Spleen (tissue), 7 donors: ENCODE measurements at regions not wholly inside any gene's neighbourhood (a gene's known extent, or its start where the extent isn't known, plus 50 kb on each side); places are given as distances from the start of the nearest gene placed in this dataset.

Source experiments
- CTCF ChIP-seq, 11 experiments: fragments of 200-600 bp in 7 of 11; fragments of 450-650 bp in 4 of 11; sonication (generic) in 4 of 11; IDR thresholded peaks in 8 of 11; conservative IDR thresholded peaks in 3 of 11; 1 replicate in 7 of 11; 2 replicates in 4 of 11; pipeline versions ENCODE4 v1.4.0 to v1.8.0; 2016 to 2021; ENCODE audit warnings: antibody characterized with exemption in 11 of 11, inconsistent platforms in 4 of 11, mild to moderate bottlenecking in 1 of 11
- POLR2AphosphoS5 ChIP-seq, 3 donors: sonication (generic); formaldehyde crosslinking; IDR thresholded peaks; one replicate each; pipeline ENCODE4 v1.5.1; 2017; ENCODE audit warnings: antibody characterized with exemption in 3 of 3
- donor health status: DM: no; HTN: no; CAD: no; lungs with moderate emphysema.
- donor health status: DM: no; HTN: no; CAD: no.
- donor health status: DM: no; HTN: no; CAD: no.

DNA sequence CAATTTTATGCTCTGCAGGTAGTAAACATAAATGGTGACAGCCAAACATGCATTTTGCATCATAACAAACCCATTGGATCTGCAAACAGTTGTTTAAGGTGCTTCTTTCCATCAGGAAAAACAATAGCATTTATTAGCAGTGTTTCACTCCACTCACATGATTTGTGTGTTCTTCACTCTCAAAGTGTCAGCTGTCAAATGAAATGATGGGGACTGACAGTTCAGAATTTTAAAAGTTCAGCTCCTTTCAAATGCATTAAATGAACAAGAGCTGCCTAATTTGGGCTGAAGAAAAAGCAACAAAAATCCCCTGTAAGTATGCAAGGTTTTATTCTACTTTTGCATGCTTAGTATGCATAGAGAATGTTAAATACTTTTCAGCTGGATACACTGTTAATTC, 145.2 kb upstream of the CDIN1 start:
- TF ChIP-seq CTCF (IDR thresholded peaks at IDR 0.05 in 8 of 11, conservative IDR thresholded peaks at IDR 0.05 in 3 of 11) (no peak), POLR2AphosphoS5 (IDR thresholded peaks at IDR 0.05) (no peak)
